Activated CD8-positive, alpha-beta memory T cell treated with anti-CD3 and anti-CD28 coated beads, Interleukin-2, amount 50 U/mL, for 1 hour (primary cell): ENCODE measurements at regions not wholly inside any gene's neighbourhood (a gene's known extent, or its start where the extent isn't known, plus 50 kb on each side); places are given as distances from the start of the nearest gene placed in this dataset.
"Not testable (repeated sequence)": the region's sequence is repeated elsewhere in the genome, so short reads cannot be mapped to it uniquely, and the experiment has no call there.

Experiments
- DNase-seq: peaks from one replicate; pipeline ENCODE4 v3.0.0-alpha.2; 2020; ENCODE audit errors: extremely low read depth

- DNase-seq: no peak
These were observed 1327.0 kb downstream of the BRD1 start for GRCh38 chr22:48500471-48501230.

- no peak for DNase-seq
These were observed 1327.9 kb downstream of the BRD1 start for GRCh38 chr22:48499456-48500425.

GRCh38 chr22:48498526-48499331 is 1328.9 kb downstream of the BRD1 start:
- no peak for DNase-seq

- DNase-seq: not testable (repeated sequence)
These were observed 1329.7 kb downstream of the BRD1 start for GRCh38 chr22:48497743-48498520.

GRCh38 chr22:48496987-48497650 is 1330.6 kb downstream of the BRD1 start:
- DNase-seq: no peak

- no peak for DNase-seq
These were observed 1331.3 kb downstream of the BRD1 start for GRCh38 chr22:48496226-48496845.

GRCh38 chr22:48495751-48496080 is 1332.0 kb downstream of the BRD1 start:
- DNase-seq: no peak

- no peak for DNase-seq
These were observed 1332.5 kb downstream of the BRD1 start for GRCh38 chr22:48494968-48495750.

- DNase-seq: no peak
These were observed 1333.3 kb downstream of the BRD1 start for GRCh38 chr22:48494256-48494967.

- no peak for DNase-seq
These were observed 1333.9 kb downstream of the BRD1 start for GRCh38 chr22:48493733-48494132.

GRCh38 chr22:48492366-48493320 is 1335.0 kb downstream of the BRD1 start:
- DNase-seq: no peak

- no peak for DNase-seq
These were observed 1336.2 kb downstream of the BRD1 start for GRCh38 chr22:48491451-48491941.

GRCh38 chr22:48490500-48491411 is 1336.9 kb downstream of the BRD1 start:
- DNase-seq: no peak

GRCh38 chr22:48489551-48490499 is 1337.8 kb downstream of the BRD1 start:
- no peak for DNase-seq
